Activated T-helper 9 cell treated with anti-CD3 and anti-CD28 coated beads, Interleukin-2, amount 50 U/mL, for 16 hours (primary cell): ENCODE measurements at regions not wholly inside any gene's neighbourhood (a gene's known extent, or its start where the extent isn't known, plus 50 kb on each side); places are given as distances from the start of the nearest gene placed in this dataset.

Source experiments
- DNase-seq: peaks from one replicate; pipeline ENCODE4 v3.0.0-alpha.2; 2020; ENCODE audit warnings: low read depth

DNA sequence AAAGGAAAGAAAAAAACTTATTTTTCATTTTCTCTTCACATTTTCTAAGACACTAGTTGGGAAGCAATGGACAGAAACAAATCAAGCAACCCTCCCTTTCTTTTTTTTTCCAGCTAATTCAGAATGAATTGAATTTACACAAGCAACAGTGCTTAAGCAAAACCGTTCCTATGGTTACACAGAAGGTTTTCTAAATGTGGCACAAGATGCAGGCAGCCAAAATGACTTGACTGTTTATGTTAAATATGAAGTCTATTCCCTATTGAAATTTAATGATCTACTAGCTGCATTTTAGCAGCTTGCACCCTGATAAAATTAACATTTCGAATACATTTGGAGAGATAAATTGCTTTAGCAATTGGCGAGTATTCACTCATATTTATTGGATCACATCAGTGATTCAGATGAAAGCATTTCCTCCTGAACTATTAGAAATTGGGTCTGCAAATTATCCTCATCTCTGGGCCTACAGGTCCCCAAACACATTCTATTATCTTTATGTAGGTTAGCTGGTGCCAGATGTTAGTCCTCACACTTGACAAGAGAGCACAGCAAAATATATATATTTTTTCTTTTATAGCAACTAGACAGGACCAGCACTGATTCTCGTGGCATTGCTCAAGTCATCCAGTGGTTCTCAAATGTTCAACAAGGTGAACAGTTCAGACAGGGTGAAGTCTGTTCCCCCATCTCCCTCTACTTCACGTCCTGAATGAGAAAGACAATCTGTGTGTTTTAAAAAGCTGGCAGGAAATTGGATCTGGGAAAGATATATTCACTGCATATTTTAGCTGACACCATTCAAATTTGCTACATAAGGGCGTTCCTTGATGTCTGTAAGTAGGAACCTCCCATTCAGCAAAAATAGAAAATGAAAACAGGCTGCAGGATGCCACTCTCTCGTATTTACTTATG, 463.6 kb upstream of the KCNMB2 start:
- no peak for DNase-seq

- no peak for DNase-seq
Observed at GRCh38 chr3:178073366-178073765, 462.9 kb upstream of the KCNMB2 start.

DNA sequence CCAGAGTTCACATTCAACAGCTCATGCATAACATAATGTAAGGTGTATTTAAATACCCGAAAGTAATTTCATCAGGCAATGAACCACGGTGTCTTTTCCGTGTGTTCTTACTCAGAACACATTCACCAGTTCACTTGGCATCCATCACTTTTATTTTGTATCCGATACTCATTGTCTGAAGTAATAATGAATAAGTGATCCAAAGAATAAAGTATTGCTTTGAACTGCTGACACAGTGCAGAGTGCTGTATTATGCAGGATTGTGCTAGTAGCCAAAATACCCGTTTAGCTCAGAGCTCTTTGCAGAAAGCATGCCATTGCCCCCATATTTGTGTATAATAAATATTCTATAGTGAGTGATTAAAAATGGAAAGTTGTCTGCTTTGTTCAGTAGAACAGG, 460.9 kb upstream of the KCNMB2 start:
- DNase-seq, result no peak

- no peak for DNase-seq
Observed at GRCh38 chr3:178078953-178079352, 457.3 kb upstream of the KCNMB2 start.

DNA sequence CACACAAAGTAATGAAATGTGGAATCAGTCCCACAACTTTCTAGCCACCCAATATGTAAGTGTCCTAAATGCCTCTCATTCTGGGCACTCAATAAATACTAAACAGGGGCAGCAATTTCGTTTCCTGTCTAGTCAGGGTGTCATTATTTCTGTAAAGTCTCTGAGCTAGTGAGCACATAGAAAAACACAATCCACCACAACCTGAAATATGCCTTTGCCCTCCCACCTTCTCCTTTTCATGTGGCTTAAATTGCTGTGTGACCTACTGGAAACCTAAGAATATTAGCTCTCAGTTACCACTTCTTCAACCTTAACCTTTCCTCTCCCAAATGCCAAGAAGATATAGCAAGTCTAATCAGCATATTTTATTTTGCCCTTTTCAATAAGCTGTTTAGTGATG, 456.3 kb upstream of the KCNMB2 start:
- no peak for DNase-seq

- DNase-seq, result no peak
Observed at GRCh38 chr3:178082326-178082906, 453.8 kb upstream of the KCNMB2 start.

DNA sequence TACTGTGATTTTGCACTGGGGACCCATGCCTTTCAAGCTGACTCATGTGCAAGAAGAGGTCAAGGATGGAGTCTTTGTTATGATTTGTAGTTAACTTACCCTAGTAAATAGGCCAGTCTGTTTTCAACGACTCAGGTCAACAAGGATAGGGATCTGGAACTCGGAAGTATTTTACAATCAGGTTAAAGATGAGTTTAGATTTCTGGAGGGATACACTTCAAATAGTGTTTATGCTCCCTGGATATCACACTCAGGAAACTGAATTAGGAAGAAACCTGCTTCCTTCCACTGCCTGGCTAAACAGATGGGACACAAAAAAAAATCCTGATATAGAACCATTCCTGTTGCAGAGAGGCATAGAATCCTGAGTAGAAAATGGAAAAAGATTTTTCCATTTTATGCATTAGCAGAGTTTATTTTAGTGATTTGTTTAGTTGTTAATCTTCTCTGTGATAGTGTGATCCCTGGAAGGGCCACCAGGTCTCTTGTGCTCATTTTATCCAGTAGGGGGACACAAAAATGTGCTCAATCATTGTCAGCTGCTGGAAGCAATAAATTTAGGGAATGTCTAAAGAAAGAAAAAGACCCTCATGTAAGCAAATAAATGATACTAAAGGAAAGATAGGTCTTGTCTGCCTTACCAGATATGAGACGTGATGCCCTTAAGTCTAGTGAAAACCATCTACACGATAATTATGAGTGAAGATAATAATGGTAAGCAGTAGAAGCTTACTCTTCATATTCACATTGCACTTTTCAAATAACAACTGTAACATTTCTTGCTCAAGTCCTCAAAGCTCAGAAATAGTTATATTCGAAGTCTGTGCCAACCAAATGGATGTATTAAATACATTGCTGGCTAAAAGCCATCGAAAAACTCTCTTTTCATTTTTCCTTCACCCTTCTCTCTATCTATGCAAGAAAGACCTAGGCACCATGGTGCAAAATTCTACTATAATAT, 452.1 kb upstream of the KCNMB2 start:
- DNase-seq, result no peak

- no peak for DNase-seq
Observed at GRCh38 chr3:178084938-178085816, 451.1 kb upstream of the KCNMB2 start.

GRCh38 chr3:178085817-178086123, 450.5 kb upstream of the KCNMB2 start:
- no peak for DNase-seq

- no peak for DNase-seq
Observed at GRCh38 chr3:178086144-178086825, 450.0 kb upstream of the KCNMB2 start.

DNA sequence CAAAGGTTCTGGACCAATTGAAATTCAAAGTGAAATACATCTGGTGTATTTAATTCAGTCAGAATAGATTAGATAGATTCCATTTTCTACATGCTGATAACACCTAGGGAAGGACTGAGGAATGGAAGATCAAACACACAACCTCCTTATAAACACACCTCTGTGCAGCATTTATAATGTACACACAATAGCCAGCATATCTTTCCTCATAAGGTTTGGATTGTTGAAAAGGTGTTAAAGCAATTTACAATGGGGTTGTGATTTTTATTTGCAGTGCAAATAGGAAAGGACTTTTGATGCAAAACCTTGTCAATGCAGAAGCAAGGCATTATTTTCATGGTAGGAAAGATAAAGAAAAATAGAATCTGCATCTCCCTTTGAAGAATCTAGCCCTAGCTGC, 448.9 kb upstream of the KCNMB2 start:
- no peak for DNase-seq

DNA sequence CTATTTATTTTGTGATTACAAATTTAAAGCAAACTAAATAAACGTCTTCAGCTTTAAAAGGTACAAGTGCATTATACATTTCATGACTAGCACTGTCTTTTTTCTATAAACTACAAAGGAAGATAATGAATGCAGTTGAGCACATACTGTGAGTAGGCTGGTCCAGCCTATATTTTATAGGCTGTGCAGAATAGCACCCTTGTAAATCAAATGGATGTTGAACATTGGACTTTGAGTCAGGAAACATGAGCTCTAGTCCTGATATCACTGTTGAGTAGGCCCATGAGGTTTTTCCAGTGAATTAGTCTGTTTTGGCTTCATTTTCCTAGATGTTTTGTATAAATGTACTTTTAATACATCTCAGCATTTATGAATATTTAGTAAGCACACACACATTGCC, 447.3 kb upstream of the KCNMB2 start:
- no peak for DNase-seq

- DNase-seq, result no peak
Observed at GRCh38 chr3:178090899-178091298, 445.3 kb upstream of the KCNMB2 start.

- DNase-seq, result no peak
Observed at GRCh38 chr3:178095522-178095921, 440.7 kb upstream of the KCNMB2 start.

DNA sequence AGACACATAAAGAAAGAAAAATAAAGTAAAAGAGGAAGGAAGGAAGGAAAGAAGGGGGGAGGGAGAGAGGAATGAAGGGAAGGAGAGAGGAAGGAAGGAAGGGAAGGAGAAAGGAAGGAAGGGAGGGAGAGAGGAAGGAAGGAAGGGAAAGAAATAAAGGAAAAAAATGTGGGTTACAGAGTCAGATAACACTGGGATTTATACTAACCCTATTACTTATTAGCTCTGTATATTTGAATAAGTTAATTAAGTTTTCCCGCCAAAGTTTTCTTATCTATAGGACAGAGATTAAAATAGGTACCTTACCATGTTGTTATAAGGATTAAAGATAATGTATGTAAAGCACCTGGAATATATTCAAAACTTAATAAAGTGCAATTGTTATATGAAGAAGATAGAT, 439.3 kb upstream of the KCNMB2 start:
- no peak for DNase-seq

DNA sequence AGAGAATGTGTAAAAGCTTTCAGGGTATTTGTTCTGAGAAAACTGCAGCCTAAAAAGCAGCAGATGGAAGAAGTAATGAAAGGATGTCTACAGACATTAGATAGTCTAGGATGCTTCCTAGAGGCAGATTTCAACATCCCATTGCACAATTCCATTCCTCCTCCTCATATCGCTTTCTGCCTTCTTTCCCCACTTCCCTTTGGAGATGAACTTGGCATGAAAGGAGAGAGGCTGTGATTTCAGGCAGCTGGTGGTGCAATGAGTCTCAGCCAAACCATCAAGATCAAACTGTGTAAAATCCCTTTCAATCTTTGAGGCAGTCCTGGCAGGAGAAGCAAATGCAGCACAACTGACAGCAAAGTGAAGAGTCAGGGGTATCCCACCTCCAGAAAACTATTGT, 438.7 kb upstream of the KCNMB2 start:
- DNase-seq, result no peak

GRCh38 chr3:178099274-178099673, 437.0 kb upstream of the KCNMB2 start:
- no peak for DNase-seq

- no peak for DNase-seq
Observed at GRCh38 chr3:178099862-178100261, 436.4 kb upstream of the KCNMB2 start.

DNA sequence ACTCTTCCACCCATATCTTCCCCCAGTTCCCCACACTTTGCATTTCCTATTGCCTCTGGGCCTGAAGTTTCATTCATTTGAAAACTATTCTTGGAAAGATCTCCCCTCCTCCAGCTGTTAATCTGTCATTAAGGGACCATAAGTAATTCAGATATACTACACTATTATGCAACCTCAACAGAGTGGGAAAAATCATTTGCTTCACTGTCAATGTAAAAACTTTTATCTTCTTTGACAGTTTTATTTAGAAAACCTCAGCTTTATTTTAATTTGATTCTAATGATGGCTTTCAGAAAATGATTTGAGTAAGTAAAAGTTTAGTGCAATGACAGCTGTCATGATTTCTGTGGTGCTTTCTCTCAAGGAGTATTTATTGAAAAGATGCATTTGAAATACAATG, 435.3 kb upstream of the KCNMB2 start:
- no peak for DNase-seq

DNA sequence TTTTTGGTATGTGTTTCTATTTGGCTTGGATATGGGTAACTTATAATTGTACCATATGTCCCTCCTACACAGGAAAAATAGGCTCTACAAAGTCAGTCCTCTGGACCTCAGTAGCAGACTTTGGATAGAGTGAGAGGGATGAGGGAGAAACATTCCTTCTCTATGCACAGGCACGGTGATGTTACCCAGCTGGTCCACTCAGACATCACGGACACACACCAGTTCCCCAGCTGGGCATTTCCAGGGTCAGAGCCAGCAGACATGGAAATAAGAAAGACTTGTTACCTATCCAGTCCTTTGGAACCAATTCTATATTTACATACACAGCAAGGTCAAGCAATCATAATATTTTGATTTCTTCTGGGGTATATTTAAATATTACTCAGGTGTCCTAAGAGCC, 433.1 kb upstream of the KCNMB2 start:
- no peak for DNase-seq

DNA sequence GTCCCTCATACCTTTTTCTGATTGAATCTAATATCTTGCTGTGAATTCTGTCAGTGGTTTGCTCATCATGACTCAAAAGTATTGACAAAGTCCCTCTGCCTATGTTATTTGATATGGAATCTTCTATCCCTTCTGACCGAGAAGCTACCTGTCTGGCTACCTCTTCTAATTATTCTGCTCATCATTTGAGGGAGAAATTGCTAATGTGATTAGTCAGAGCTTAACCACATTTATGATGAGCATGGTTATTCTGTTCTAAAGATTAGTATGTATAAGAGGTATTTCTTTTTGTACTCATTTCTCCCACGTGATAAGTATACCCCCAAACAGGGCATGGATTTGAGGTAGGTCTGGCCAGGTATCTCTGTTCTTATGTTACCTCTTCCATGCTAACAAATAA, 428.4 kb upstream of the KCNMB2 start:
- DNase-seq, result no peak
